ENCODE measurements at regions not wholly inside any gene's neighbourhood (a gene's known extent, or its start where the extent isn't known, plus 50 kb on each side); places are given as distances from the start of the nearest gene placed in this dataset.
"Not testable (repeated sequence)": the region's sequence is repeated elsewhere in the genome, so short reads cannot be mapped to it uniquely, and the experiment has no call there.

DNA sequence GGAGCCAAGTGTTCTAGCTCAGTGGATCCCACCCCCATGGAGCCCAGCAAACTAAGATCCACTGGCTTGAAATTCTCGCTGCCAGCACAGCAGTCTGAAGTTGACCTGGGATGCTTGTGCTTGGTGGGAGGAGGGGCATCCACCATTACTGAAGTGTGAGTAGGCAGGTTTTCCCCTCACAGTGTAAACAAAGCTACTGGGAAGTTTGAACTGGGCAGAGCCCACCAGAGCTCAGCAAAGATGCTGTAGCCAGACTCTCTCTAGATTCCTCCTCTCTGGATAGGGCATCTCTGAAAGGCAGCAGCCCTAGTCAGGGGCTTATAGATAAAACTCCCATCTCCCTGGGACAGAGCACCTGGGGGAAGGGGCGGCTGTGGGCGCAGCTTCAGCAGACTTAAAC lies 293.1 kb upstream of the NOX3 start:
- H3K27me3 ChIP-seq (ENCODE audit: control insufficient read depth, insufficient read depth, low read length); H3K4me3 ChIP-seq (ENCODE audit: low read depth, low read length); H3K4me1 ChIP-seq (ENCODE audit: control insufficient read depth, insufficient read depth, low read length); H3K9ac ChIP-seq (ENCODE audit: low read length); H3K36me3 ChIP-seq (ENCODE audit: control insufficient read depth, insufficient read depth, low read length); H3K27ac ChIP-seq (ENCODE audit: low read depth, low read length): not testable (repeated sequence)
- peaks cover 12% of the 10 kb centered on the region; the same call in 1 of the 2 replicates for H3K9me3 ChIP-seq (ENCODE audit: control insufficient read depth, insufficient read depth, low read depth, low read length)

DNA sequence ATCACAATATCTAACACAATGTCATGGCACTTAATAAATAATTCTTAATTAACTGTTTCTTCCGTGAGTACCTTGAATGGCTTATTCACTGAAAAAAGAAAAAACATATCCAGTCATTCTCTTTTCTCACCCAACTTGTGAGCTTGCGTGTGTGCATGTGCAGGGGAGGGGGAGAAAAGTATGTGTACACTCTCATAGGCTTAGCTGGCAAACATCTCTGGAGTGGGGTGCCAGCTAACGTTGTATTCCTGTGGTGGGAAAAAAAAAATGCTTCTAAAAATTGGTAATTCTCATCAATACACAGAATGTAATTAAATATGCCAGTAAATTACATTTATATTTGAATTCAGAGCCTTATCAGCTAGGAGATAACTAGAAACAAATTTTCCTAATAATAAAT lies 291.9 kb upstream of the NOX3 start:
- H3K36me3 ChIP-seq (ENCODE audit: control insufficient read depth, insufficient read depth, low read length) = no peaks in the 10 kb centered on the region
- H3K27ac ChIP-seq (ENCODE audit: low read depth, low read length) = no peak overlapping the region
- 0 out of 2 replicates have a peak, but pooled peaks cover 4% of the 10 kb centered on the region for H3K9me3 ChIP-seq (ENCODE audit: control insufficient read depth, insufficient read depth, low read depth, low read length)
- no peaks in the 10 kb centered on the region for H3K27me3 ChIP-seq (ENCODE audit: control insufficient read depth, insufficient read depth, low read length)
- H3K9ac ChIP-seq (ENCODE audit: low read length) = no peak overlapping the region
- H3K4me3 ChIP-seq (ENCODE audit: low read depth, low read length) = no peak overlapping the region
- H3K4me1 ChIP-seq (ENCODE audit: control insufficient read depth, insufficient read depth, low read length) = no peaks in the 10 kb centered on the region

DNA sequence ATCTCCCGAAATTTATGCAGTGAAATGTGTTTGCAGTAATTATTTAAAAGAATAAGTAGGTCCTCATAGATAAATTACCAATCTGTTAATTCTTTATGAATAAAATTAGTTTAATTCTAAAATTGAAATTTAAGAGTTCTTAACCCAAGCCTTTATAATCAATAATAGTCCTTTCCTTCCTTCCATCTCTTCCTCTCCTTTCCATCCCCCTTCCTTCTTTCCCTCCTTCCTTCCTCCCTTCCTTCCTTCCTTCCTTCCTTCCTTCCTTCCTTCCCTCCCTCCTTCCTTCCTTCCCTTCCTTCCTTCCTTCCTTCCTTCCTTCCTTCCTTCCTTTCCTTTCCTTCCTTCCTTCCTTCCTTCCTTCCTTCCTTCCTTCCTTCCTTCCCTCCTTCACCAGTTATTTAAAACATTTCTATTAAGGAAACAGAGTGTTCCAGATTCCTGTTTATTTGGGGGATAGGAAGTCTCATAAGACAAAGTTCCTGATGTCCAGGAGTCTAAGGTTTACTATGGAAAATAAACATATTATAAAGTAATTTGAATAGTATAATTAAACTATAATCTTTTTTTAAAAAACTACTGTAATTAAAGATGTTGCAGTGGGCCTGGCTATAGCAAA lies 285.3 kb upstream of the NOX3 start:
- Histone ChIP-seq H3K4me3 (ENCODE audit: low read depth, low read length) (no peak overlapping the region), H3K27me3 (ENCODE audit: control insufficient read depth, insufficient read depth, low read length) (no peaks in the 10 kb centered on the region), H3K27ac (ENCODE audit: low read depth, low read length) (no peak overlapping the region), H3K9me3 (ENCODE audit: control insufficient read depth, insufficient read depth, low read depth, low read length) (no peaks in the 10 kb centered on the region), H3K9ac (ENCODE audit: low read length) (no peak overlapping the region), H3K36me3 (ENCODE audit: control insufficient read depth, insufficient read depth, low read length) (no peaks in the 10 kb centered on the region), H3K4me1 (ENCODE audit: control insufficient read depth, insufficient read depth, low read length) (no peaks in the 10 kb centered on the region)

DNA sequence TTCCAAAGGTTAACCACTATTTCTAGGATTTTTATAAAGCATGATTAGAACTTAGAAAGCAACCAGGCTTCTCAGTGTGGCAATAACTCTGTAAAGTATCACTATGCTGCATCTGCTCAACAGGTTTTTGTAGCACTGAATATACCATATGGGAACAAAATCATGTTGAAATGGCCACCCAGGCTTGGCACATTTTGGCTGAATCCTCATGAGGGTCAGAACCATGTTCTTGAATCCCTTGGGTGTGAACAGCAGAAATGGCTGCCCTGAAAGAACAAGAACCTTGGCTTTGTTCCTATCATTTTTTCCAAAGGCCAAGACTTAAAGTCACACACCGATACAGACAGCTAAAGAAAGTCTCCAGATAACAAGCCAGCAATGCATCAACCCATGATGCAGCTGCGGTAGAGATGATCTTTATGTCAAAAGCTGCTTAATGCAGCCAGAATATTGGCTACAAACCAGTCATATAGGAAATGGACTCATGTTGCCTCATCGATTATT lies 283.0 kb upstream of the NOX3 start:
- H3K4me1 ChIP-seq (ENCODE audit: control insufficient read depth, insufficient read depth, low read length) = no peaks in the 10 kb centered on the region
- no peak overlapping the region for H3K9ac ChIP-seq (ENCODE audit: low read length)

GRCh38 chr6:155717374-155717773 lies 261.7 kb upstream of the NOX3 start:
- H3K27ac ChIP-seq (ENCODE audit: low read depth, low read length) = no peak overlapping the region
- H3K4me1 ChIP-seq (ENCODE audit: control insufficient read depth, insufficient read depth, low read length) = no peaks in the 10 kb centered on the region
- no peaks in the 10 kb centered on the region for H3K36me3 ChIP-seq (ENCODE audit: control insufficient read depth, insufficient read depth, low read length)
- H3K9me3 ChIP-seq (ENCODE audit: control insufficient read depth, insufficient read depth, low read depth, low read length) = no peaks in the 10 kb centered on the region
- no peaks in the 10 kb centered on the region for H3K27me3 ChIP-seq (ENCODE audit: control insufficient read depth, insufficient read depth, low read length)
- no peak overlapping the region for H3K4me3 ChIP-seq (ENCODE audit: low read depth, low read length)
- no peak overlapping the region for H3K9ac ChIP-seq (ENCODE audit: low read length)

More for the DNA sequence above, 283.0 kb upstream of the NOX3 start:
- Histone ChIP-seq H3K36me3 (ENCODE audit: control insufficient read depth, insufficient read depth, low read length) (no peaks in the 10 kb centered on the region), H3K27ac (ENCODE audit: low read depth, low read length) (no peak overlapping the region), H3K9me3 (ENCODE audit: control insufficient read depth, insufficient read depth, low read depth, low read length) (no peaks in the 10 kb centered on the region), H3K27me3 (ENCODE audit: control insufficient read depth, insufficient read depth, low read length) (no peaks in the 10 kb centered on the region), H3K4me3 (ENCODE audit: low read depth, low read length) (no peak overlapping the region)

- Histone ChIP-seq H3K27me3 (ENCODE audit: control insufficient read depth, insufficient read depth, low read length) (no peaks in the 10 kb centered on the region), H3K4me3 (ENCODE audit: low read depth, low read length) (no peak overlapping the region), H3K4me1 (ENCODE audit: control insufficient read depth, insufficient read depth, low read length) (no peaks in the 10 kb centered on the region), H3K36me3 (ENCODE audit: control insufficient read depth, insufficient read depth, low read length) (no peaks in the 10 kb centered on the region), H3K9ac (ENCODE audit: low read length) (no peak overlapping the region), H3K9me3 (ENCODE audit: control insufficient read depth, insufficient read depth, low read depth, low read length) (no peaks in the 10 kb centered on the region), H3K27ac (ENCODE audit: low read depth, low read length) (no peak overlapping the region)
Measured at GRCh38 chr6:155710704-155711103, 255.1 kb upstream of the NOX3 start.

DNA sequence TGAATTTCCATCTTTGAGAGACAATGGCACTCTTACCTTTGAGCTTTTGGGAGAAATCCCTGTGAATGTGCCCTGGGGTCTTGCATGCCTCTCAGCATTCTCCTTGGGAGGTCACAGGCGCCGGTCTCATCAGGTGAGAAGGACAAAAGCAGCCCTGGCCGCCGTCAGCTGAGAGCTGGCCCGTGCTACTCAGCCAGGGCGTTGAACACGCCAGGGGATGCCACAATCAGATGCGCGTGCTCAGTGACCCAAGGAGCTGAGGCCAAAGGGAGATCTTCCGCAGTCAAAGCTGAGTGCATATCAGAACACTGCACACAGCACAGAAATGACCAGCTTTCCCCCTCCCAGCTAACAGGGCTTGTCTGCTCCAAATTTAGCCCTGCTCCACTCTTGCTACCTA lies 253.6 kb upstream of the NOX3 start:
- Histone ChIP-seq H3K4me3 (ENCODE audit: low read depth, low read length) (no peak overlapping the region), H3K27ac (ENCODE audit: low read depth, low read length) (no peak overlapping the region), H3K36me3 (ENCODE audit: control insufficient read depth, insufficient read depth, low read length) (no peaks in the 10 kb centered on the region), H3K4me1 (ENCODE audit: control insufficient read depth, insufficient read depth, low read length) (no peaks in the 10 kb centered on the region), H3K9ac (ENCODE audit: low read length) (no peak overlapping the region), H3K27me3 (ENCODE audit: control insufficient read depth, insufficient read depth, low read length) (no peaks in the 10 kb centered on the region), H3K9me3 (ENCODE audit: control insufficient read depth, insufficient read depth, low read depth, low read length) (no peaks in the 10 kb centered on the region)

DNA sequence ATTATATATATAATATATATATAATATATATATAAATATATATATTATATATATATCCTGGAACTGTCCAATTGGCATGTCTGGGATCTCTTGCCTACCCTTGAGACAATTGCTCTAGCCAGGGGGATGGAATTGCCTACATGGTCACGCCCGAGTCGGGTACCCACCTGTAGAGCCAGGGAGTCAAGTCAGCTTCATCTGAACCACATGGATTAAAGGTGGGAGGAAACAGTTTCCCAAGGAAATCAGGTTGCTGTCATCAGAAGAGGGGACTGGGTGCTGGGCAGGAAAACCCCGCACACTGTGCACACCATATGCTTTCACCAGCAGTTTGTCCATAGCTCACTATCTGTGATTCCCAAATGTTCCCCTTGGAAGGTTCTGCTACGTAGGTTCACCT lies 252.5 kb upstream of the NOX3 start:
- Histone ChIP-seq H3K36me3 (ENCODE audit: control insufficient read depth, insufficient read depth, low read length) (no peaks in the 10 kb centered on the region), H3K27me3 (ENCODE audit: control insufficient read depth, insufficient read depth, low read length) (no peaks in the 10 kb centered on the region), H3K9ac (ENCODE audit: low read length) (no peak overlapping the region), H3K9me3 (ENCODE audit: control insufficient read depth, insufficient read depth, low read depth, low read length) (no peaks in the 10 kb centered on the region), H3K27ac (ENCODE audit: low read depth, low read length) (no peak overlapping the region), H3K4me1 (ENCODE audit: control insufficient read depth, insufficient read depth, low read length) (no peaks in the 10 kb centered on the region), H3K4me3 (ENCODE audit: low read depth, low read length) (no peak overlapping the region)

DNA sequence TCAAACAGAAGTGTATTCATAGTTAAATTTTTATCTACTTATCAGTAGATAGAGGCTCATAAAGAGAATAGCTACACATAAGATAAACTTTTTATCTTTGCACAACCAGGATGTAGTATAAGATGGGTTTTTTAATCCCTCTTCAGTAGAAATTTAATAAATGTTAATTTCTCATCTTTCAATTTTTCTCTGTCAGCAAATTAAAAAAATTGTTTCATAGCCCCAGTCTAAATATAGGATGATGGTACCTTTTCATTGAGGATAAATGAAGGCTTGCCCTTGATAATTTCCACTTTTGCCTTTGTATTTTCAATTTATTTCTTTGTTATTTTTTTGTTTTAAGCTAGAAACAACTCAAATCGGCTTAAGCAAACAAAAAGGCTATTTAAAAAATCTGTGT lies 251.2 kb upstream of the NOX3 start:
- H3K4me1 ChIP-seq (ENCODE audit: control insufficient read depth, insufficient read depth, low read length) = no peaks in the 10 kb centered on the region
- no peak overlapping the region for H3K27ac ChIP-seq (ENCODE audit: low read depth, low read length)
- H3K9ac ChIP-seq (ENCODE audit: low read length) = no peak overlapping the region
- no peaks in the 10 kb centered on the region for H3K36me3 ChIP-seq (ENCODE audit: control insufficient read depth, insufficient read depth, low read length)
- H3K27me3 ChIP-seq (ENCODE audit: control insufficient read depth, insufficient read depth, low read length) = no peaks in the 10 kb centered on the region
- no peaks in the 10 kb centered on the region for H3K9me3 ChIP-seq (ENCODE audit: control insufficient read depth, insufficient read depth, low read depth, low read length)
- H3K4me3 ChIP-seq (ENCODE audit: low read depth, low read length) = no peak overlapping the region

DNA sequence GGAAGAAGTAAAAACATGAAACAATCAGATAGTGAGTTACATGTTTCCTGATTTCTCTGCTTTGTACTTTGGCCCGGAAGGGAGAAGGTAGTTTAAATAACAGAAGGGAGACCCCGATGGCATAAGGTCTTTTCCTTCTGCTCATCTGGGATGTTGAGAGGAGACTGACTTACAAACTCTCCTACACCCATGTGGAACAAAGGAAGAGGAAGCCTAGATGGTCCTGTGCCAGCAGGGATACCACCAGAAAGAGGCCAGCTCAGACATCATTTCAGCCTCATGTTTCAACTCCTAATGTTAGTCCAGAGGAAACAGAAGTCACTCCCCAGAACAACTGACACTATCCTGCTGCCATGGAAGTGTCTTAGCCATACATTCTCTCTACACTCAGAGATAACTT lies 250.7 kb upstream of the NOX3 start:
- no peaks in the 10 kb centered on the region for H3K4me1 ChIP-seq (ENCODE audit: control insufficient read depth, insufficient read depth, low read length)
- H3K27me3 ChIP-seq (ENCODE audit: control insufficient read depth, insufficient read depth, low read length) = no peaks in the 10 kb centered on the region
- H3K9ac ChIP-seq (ENCODE audit: low read length) = no peak overlapping the region
- no peaks in the 10 kb centered on the region for H3K9me3 ChIP-seq (ENCODE audit: control insufficient read depth, insufficient read depth, low read depth, low read length)
- H3K4me3 ChIP-seq (ENCODE audit: low read depth, low read length) = no peak overlapping the region
- H3K36me3 ChIP-seq (ENCODE audit: control insufficient read depth, insufficient read depth, low read length) = no peaks in the 10 kb centered on the region
- no peak overlapping the region for H3K27ac ChIP-seq (ENCODE audit: low read depth, low read length)

DNA sequence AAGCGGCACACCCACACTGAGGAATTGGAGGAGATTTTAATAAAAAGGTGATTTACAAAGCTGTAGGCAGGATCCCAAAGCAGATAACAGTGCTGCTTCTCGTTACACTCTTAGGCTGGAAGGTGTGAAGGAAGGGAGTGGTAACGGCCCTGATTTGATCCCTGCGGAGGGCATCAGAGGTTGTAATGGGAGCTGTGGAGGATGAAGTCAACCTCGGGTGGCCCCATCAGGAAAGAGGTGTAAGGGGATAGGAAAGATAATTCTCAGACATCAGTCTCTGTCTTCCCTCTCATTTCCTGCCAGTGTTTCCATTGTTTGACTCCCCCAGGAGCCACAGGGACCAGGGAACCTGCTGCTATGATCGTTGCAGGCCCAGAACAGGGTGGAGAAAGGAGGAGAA lies 245.7 kb upstream of the NOX3 start:
- no peak overlapping the region for H3K9ac ChIP-seq (ENCODE audit: low read length)
- no peak overlapping the region for H3K27ac ChIP-seq (ENCODE audit: low read depth, low read length)
- no peaks in the 10 kb centered on the region for H3K4me1 ChIP-seq (ENCODE audit: control insufficient read depth, insufficient read depth, low read length)
- no peaks in the 10 kb centered on the region for H3K36me3 ChIP-seq (ENCODE audit: control insufficient read depth, insufficient read depth, low read length)
- H3K4me3 ChIP-seq (ENCODE audit: low read depth, low read length) = no peak overlapping the region
- H3K27me3 ChIP-seq (ENCODE audit: control insufficient read depth, insufficient read depth, low read length) = no peaks in the 10 kb centered on the region
- no peaks in the 10 kb centered on the region for H3K9me3 ChIP-seq (ENCODE audit: control insufficient read depth, insufficient read depth, low read depth, low read length)

DNA sequence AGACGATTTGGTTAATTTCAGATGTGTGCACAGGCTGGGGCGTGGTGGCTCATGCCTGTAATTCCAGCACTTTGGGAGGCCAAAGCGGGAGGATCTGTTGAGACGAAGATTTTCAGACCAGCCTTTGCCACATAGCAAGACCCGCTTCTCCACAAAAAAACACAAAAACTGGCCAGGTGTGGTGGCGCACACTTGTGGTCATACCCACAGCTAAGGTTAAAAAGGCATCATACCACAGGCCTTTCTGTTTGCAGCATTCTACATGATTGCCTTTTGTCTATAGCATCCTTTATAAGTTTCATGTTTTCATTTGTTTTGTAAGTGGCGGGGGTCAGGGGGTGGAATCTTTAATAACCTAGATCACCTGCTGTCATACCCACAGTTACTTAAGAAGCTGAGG lies 239.9 kb upstream of the NOX3 start:
- Histone ChIP-seq H3K4me1 (ENCODE audit: control insufficient read depth, insufficient read depth, low read length) (no peaks in the 10 kb centered on the region), H3K27ac (ENCODE audit: low read depth, low read length) (no peak overlapping the region), H3K9ac (ENCODE audit: low read length) (no peak overlapping the region), H3K27me3 (ENCODE audit: control insufficient read depth, insufficient read depth, low read length) (no peaks in the 10 kb centered on the region), H3K9me3 (ENCODE audit: control insufficient read depth, insufficient read depth, low read depth, low read length) (no peaks in the 10 kb centered on the region), H3K36me3 (ENCODE audit: control insufficient read depth, insufficient read depth, low read length) (no peaks in the 10 kb centered on the region), H3K4me3 (ENCODE audit: low read depth, low read length) (no peak overlapping the region)
